ENCODE measurements at regions not wholly inside any gene's neighbourhood (a gene's known extent, or its start where the extent isn't known, plus 50 kb on each side); places are given as distances from the start of the nearest gene placed in this dataset.

DNA sequence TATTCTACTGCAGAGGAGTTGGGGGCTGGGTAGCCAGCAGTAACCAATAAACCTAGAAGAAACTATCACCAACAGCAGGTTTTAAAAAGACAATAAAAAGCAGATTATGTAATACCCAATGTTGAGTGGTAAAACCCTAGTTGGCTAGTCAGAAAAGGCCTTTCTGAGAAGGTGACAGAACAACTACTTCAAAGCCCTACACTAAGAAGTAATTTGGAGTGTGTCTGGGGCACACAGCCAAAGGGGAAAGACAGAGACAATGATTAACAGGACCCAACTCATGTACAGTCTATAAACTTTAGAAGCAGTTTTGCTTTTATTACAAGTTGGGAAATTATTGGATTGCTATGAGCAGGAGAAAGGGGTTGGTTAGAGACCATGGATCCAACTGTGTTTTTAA, 77.2 kb upstream of the TMEM106B start:
- no peak overlapping the region for H3K4me2 ChIP-seq

DNA sequence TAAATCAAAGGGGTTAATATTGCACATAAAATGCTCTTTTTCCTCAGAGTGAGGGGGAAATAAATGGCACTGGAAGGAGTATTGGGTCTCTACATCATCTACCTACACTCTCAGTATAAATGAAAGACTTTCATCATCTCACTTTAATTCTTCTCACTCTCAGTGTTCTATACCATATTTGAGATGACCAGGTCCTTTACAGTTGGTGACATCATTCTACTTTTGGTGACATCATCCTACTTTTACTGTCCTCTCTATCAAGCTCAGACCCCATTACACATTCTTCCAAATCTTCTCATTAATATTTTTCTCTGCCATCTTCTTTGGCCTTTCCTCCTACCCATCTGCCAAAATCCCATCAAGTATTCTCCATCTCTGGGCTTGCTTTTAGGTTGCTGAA, 74.6 kb upstream of the TMEM106B start:
- Histone ChIP-seq H3K79me2 (no peaks in the 10 kb centered on the region), H3K4me1 (ENCODE audit: insufficient read depth) (no peaks in the 10 kb centered on the region), H3K4me2 (no peak overlapping the region), H4K20me1 (ENCODE audit: insufficient read depth, poor library complexity, severe bottlenecking) (no peaks in the 10 kb centered on the region), H3K36me3 (replicated peaks; ENCODE audit: insufficient read depth, low read depth) (no peaks in the 10 kb centered on the region), H3K9me3 (ENCODE audit: low read depth) (no peaks in the 10 kb centered on the region), H3K9me2 (replicated peaks; ENCODE audit: insufficient read depth) (no peaks in the 10 kb centered on the region), H2AFZ (no peak overlapping the region), H3K27ac (no peak overlapping the region), H3K27me3 (no peaks in the 10 kb centered on the region), H3K4me3 (no peak overlapping the region)
- no peak for DNase-seq (ENCODE audit: low spot score)
- TF ChIP-seq CTCF (IDR thresholded peaks at IDR 0.05; ENCODE audit: poor library complexity) (no peak), EZH2 (IDR thresholded peaks at IDR 0.05; ENCODE audit: borderline replicate concordance) (no peak), EZH2phosphoT487 (IDR thresholded peaks at IDR 0.05; ENCODE audit: low read depth, severe bottlenecking, unreplicated experiment) (no peak)

More for the DNA sequence above, 77.2 kb upstream of the TMEM106B start:
- Histone ChIP-seq H3K27me3 (no peaks in the 10 kb centered on the region), H3K4me3 (no peak overlapping the region), H4K20me1 (ENCODE audit: insufficient read depth, poor library complexity, severe bottlenecking) (no peaks in the 10 kb centered on the region), H2AFZ (no peak overlapping the region), H3K9me2 (replicated peaks; ENCODE audit: insufficient read depth) (no peaks in the 10 kb centered on the region), H3K27ac (no peak overlapping the region), H3K36me3 (replicated peaks; ENCODE audit: insufficient read depth, low read depth) (no peaks in the 10 kb centered on the region), H3K9me3 (ENCODE audit: low read depth) (no peaks in the 10 kb centered on the region), H3K4me1 (ENCODE audit: insufficient read depth) (no peaks in the 10 kb centered on the region), H3K79me2 (no peaks in the 10 kb centered on the region)
- DNase-seq (ENCODE audit: low spot score), result peak; percentile 23
- no peak for TF ChIP-seq EZH2 (IDR thresholded peaks at IDR 0.05; ENCODE audit: borderline replicate concordance)
- TF ChIP-seq CTCF (IDR thresholded peaks at IDR 0.05; ENCODE audit: poor library complexity), result no peak
- TF ChIP-seq EZH2phosphoT487 (IDR thresholded peaks at IDR 0.05; ENCODE audit: low read depth, severe bottlenecking, unreplicated experiment), result no peak

GRCh38 chr7:12137283-12137682, 73.8 kb upstream of the TMEM106B start:
- no peak overlapping the region for H3K27ac ChIP-seq
- no peaks in the 10 kb centered on the region for H3K9me2 ChIP-seq (replicated peaks; ENCODE audit: insufficient read depth)
- H3K36me3 ChIP-seq (replicated peaks; ENCODE audit: insufficient read depth, low read depth), result no peaks in the 10 kb centered on the region
- no peak overlapping the region for H3K4me2 ChIP-seq
- H3K4me3 ChIP-seq, result no peak overlapping the region
- WGBS (ENCODE audit: low lambda C conversion rate, missing lambda C conversion rate), result 38% methylated on average over 1 of the region's 1 CpG
- H3K79me2 ChIP-seq, result no peaks in the 10 kb centered on the region
- H2AFZ ChIP-seq, result no peak overlapping the region
- no peak for DNase-seq (ENCODE audit: low spot score)
- no peaks in the 10 kb centered on the region for H3K27me3 ChIP-seq
- TF ChIP-seq EZH2phosphoT487 (IDR thresholded peaks at IDR 0.05; ENCODE audit: low read depth, severe bottlenecking, unreplicated experiment), result no peak
- TF ChIP-seq CTCF (IDR thresholded peaks at IDR 0.05; ENCODE audit: poor library complexity), result no peak
- no peak for TF ChIP-seq EZH2 (IDR thresholded peaks at IDR 0.05; ENCODE audit: borderline replicate concordance)
- H3K9me3 ChIP-seq (ENCODE audit: low read depth), result no peaks in the 10 kb centered on the region
- H3K4me1 ChIP-seq (ENCODE audit: insufficient read depth), result no peaks in the 10 kb centered on the region
- no peaks in the 10 kb centered on the region for H4K20me1 ChIP-seq (ENCODE audit: insufficient read depth, poor library complexity, severe bottlenecking)

DNA sequence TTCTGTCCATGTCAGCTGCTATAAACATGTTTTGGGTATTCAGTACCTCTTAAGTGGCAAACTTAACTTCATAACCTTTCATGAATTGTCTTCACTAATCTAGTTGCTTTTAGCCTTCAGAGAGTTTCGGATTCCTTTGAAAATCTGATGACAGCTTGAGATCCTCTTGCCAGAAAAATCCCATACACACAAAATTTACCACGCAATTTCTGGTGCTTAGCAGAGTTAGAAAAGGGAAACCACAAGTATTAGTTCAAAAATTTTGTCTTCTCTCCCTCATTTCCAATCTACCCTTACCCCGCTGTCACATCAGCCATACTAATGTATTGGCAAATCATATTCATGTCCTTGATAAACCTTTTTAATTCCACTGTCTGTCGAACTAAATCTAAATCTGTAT, 72.7 kb upstream of the TMEM106B start:
- Histone ChIP-seq H4K20me1 (ENCODE audit: insufficient read depth, poor library complexity, severe bottlenecking) (no peaks in the 10 kb centered on the region), H3K79me2 (no peaks in the 10 kb centered on the region), H3K4me2 (no peak overlapping the region), H3K9me2 (replicated peaks; ENCODE audit: insufficient read depth) (no peaks in the 10 kb centered on the region), H3K27ac (no peak overlapping the region), H3K4me1 (ENCODE audit: insufficient read depth) (no peaks in the 10 kb centered on the region), H3K27me3 (no peaks in the 10 kb centered on the region), H3K4me3 (no peak overlapping the region), H3K9me3 (ENCODE audit: low read depth) (no peaks in the 10 kb centered on the region), H3K36me3 (replicated peaks; ENCODE audit: insufficient read depth, low read depth) (no peaks in the 10 kb centered on the region), H2AFZ (no peak overlapping the region)
- WGBS (ENCODE audit: low lambda C conversion rate, missing lambda C conversion rate), result 75% methylated on average over 4 of the region's 4 CpGs
- no peak for DNase-seq (ENCODE audit: low spot score)
- TF ChIP-seq EZH2phosphoT487 (IDR thresholded peaks at IDR 0.05; ENCODE audit: low read depth, severe bottlenecking, unreplicated experiment), result no peak
- TF ChIP-seq EZH2 (IDR thresholded peaks at IDR 0.05; ENCODE audit: borderline replicate concordance), result no peak
- no peak for TF ChIP-seq CTCF (IDR thresholded peaks at IDR 0.05; ENCODE audit: poor library complexity)

All from hepatocyte (in vitro differentiated cells).